WTC11 (cell line): ENCODE measurements at regions not wholly inside any gene's neighbourhood (a gene's known extent, or its start where the extent isn't known, plus 50 kb on each side); places are given as distances from the start of the nearest gene placed in this dataset.

Experiments used
- ATAC-seq: fragments of 200-7000 bp; cut with Tn5 transposase; 2 replicates; pipeline ENCODE4 v1.10.0; 2021; ENCODE audit warnings: mild to moderate bottlenecking, moderate library complexity
- CTCF ChIA-PET: fragments of 300-600 bp; sonication (Branson Sonifier 250); formaldehyde crosslinking; loops from one replicate; lab custom pipeline; 2021; ENCODE audit warnings: antibody characterized with exemption; lab: Charles Lee
- POLR2A ChIA-PET: fragments of 350-600 bp; sonication (Branson Sonifier 250); formaldehyde crosslinking; loops from one replicate; lab custom pipeline; 2021; ENCODE audit warnings: antibody characterized with exemption; lab: Charles Lee
- DNase-seq: peaks from one replicate; pipeline ENCODE4 v3.0.0; 2021; ENCODE audit warnings: low spot score
- H3K27ac Mint-ChIP-seq: 2 replicates; pipeline ENCODE4 v1.8.0; 2021; ENCODE audit warnings: mixed read lengths
- H3K27me3 Mint-ChIP-seq: 2 replicates; pipeline ENCODE4 v1.8.0; 2021; ENCODE audit warnings: low read depth, mild to moderate bottlenecking, moderate library complexity, mixed read lengths
- H3K36me3 Mint-ChIP-seq: 2 replicates; pipeline ENCODE4 v1.8.0; 2021; ENCODE audit warnings: mixed read lengths
- H3K4me1 Mint-ChIP-seq: 2 replicates; pipeline ENCODE4 v1.8.0; 2022; ENCODE audit warnings: mixed read lengths
- H3K4me3 Mint-ChIP-seq: 2 replicates; pipeline ENCODE4 v1.8.0; 2021; ENCODE audit warnings: mild to moderate bottlenecking, moderate library complexity, mixed read lengths
- H3K9me3 Mint-ChIP-seq: 2 replicates; pipeline ENCODE4 v1.8.0; 2021; ENCODE audit warnings: mixed read lengths
- ETV6 ChIP-seq: sonication (generic); formaldehyde crosslinking; IDR thresholded peaks from 2 replicates; pipeline ENCODE4 v1.8.1; 2022; ENCODE audit warnings: mild to moderate bottlenecking, missing genetic modification reagents
- HMGA2 ChIP-seq: fragments of 250-450 bp; sonication (Bioruptor Pico); IDR thresholded peaks from 2 replicates; pipeline ENCODE4 v1.4.0; 2021; ENCODE audit warnings: mild to moderate bottlenecking, moderate library complexity
- MAX ChIP-seq: sonication (generic); formaldehyde crosslinking; IDR thresholded peaks from 2 replicates; pipeline ENCODE4 v1.8.0; 2022; ENCODE audit warnings: mild to moderate bottlenecking, missing genetic modification reagents
- SOX15 ChIP-seq: fragments of 250-450 bp; sonication (Bioruptor Pico); IDR thresholded peaks from 2 replicates; pipeline ENCODE4 v1.9.0; 2021; ENCODE audit warnings: mild to moderate bottlenecking
- TEAD4 ChIP-seq: sonication (generic); formaldehyde crosslinking; IDR thresholded peaks from 2 replicates; pipeline ENCODE4 v1.8.0; 2022; ENCODE audit warnings: mild to moderate bottlenecking, missing genetic modification reagents
- ZBTB43 ChIP-seq: sonication (generic); formaldehyde crosslinking; IDR thresholded peaks from 2 replicates; pipeline ENCODE4 v1.8.1; 2023; ENCODE audit warnings: mild to moderate bottlenecking, missing genetic modification reagents
- ZMAT4 ChIP-seq: fragments of 250-450 bp; sonication (Bioruptor Pico); IDR thresholded peaks from 2 replicates; pipeline ENCODE4 v1.9.0; 2021; ENCODE audit warnings: mild to moderate bottlenecking
- ZNF219 ChIP-seq: sonication (generic); formaldehyde crosslinking; IDR thresholded peaks from 2 replicates; pipeline ENCODE4 v1.8.0; 2023; ENCODE audit warnings: missing genetic modification reagents, mild to moderate bottlenecking, borderline replicate concordance
- ZNF671 ChIP-seq: fragments of 250-450 bp; sonication (Bioruptor Pico); IDR thresholded peaks from 2 replicates; pipeline ENCODE4 v1.8.0; 2021; ENCODE audit warnings: mild to moderate bottlenecking
- ZSCAN18 ChIP-seq: fragments of 250-450 bp; sonication (Bioruptor Pico); IDR thresholded peaks from 2 replicates; pipeline ENCODE4 v2.1.2; 2022; ENCODE audit warnings: mild to moderate bottlenecking, moderate library complexity

GRCh38 chr9:6128030-6128429 is 87.6 kb upstream of the IL33 start:
- no peak for TF ChIP-seq ZNF219 (CRISPR knock-in tag)
- DNase-seq (no peak), ATAC-seq (peak; percentile 77)
- Mint-ChIP-seq H3K4me3 (no peak overlapping the region), H3K4me1 (no peaks in the 10 kb centered on the region), H3K36me3 (no peaks in the 10 kb centered on the region), H3K27ac (peak overlapping the region; percentile 31; the same call in 1 of the 2 replicates), H3K27me3 (no peaks in the 10 kb centered on the region), H3K9me3 (no peaks in the 10 kb centered on the region)
- CTCF ChIA-PET: interaction anchor here (0.8 to 1.6 kb wide), 2 partner anchors 21 to 66 kb away, joined by 3 to 7 read pairs; no protein-coding TSS in a partner anchor
- POLR2A ChIA-PET: no interaction called here

- H3K4me3 Mint-ChIP-seq: no peak overlapping the region
- H3K27ac Mint-ChIP-seq: no peak overlapping the region
- CTCF ChIA-PET: no interaction called here
Measured at GRCh38 chr9:6126377-6126776, 89.2 kb upstream of the IL33 start.

GRCh38 chr9:6123416-6123815 is 92.2 kb upstream of the IL33 start:
- Mint-ChIP-seq H3K36me3 (no peaks in the 10 kb centered on the region), H3K9me3 (no peaks in the 10 kb centered on the region), H3K4me1 (no peaks in the 10 kb centered on the region; the same call in 1 of the 2 replicates), H3K4me3 (no peak overlapping the region), H3K27me3 (no peaks in the 10 kb centered on the region), H3K27ac (no peak overlapping the region)
- ChIA-PET CTCF (no interaction called here), POLR2A (no interaction called here)
- no peak for TF ChIP-seq SOX15
- TF ChIP-seq ZMAT4: no peak
- TF ChIP-seq TEAD4: no peak
- DNase-seq (no peak), ATAC-seq (no peak)

More at GRCh38 chr9:6126377-6126776, 89.2 kb upstream of the IL33 start:
- no peaks in the 10 kb centered on the region; the same call in 1 of the 2 replicates for H3K4me1 Mint-ChIP-seq
- H3K36me3 Mint-ChIP-seq: no peaks in the 10 kb centered on the region
- no peaks in the 10 kb centered on the region for H3K27me3 Mint-ChIP-seq
- no peaks in the 10 kb centered on the region for H3K9me3 Mint-ChIP-seq
- peak; percentile 81 for ATAC-seq
- no peak for DNase-seq
- POLR2A ChIA-PET: no interaction called here
- no peak for TF ChIP-seq ETV6 (CRISPR knock-in tag)
- no peak for TF ChIP-seq ZBTB43 (CRISPR knock-in tag)
- no peak for TF ChIP-seq ZMAT4
- no peak for TF ChIP-seq ZSCAN18 (CRISPR knock-in tag)
- TF ChIP-seq MAX (CRISPR knock-in tag): no peak

- Mint-ChIP-seq H3K27me3 (no peaks in the 10 kb centered on the region), H3K4me1 (no peaks in the 10 kb centered on the region; the same call in 1 of the 2 replicates), H3K9me3 (no peaks in the 10 kb centered on the region), H3K36me3 (no peaks in the 10 kb centered on the region), H3K27ac (no peak overlapping the region), H3K4me3 (no peak overlapping the region)
- no peak for ATAC-seq
- DNase-seq: no peak
- ChIA-PET POLR2A (no interaction called here), CTCF (interaction anchor here (1.5 kb wide), 1 partner anchor 15 kb away, joined by 3 read pairs; no protein-coding TSS in a partner anchor)
- TF ChIP-seq HMGA2 (CRISPR knock-in tag): no peak
Measured at GRCh38 chr9:6121707-6122106, 93.9 kb upstream of the IL33 start.

GRCh38 chr9:6114424-6114823 is 99.0 kb upstream of the RANBP6 start:
- H3K4me1 Mint-ChIP-seq: no peaks in the 10 kb centered on the region
- peaks cover 7% of the 10 kb centered on the region for H3K9me3 Mint-ChIP-seq

More at GRCh38 chr9:6114424-6114823, 99.0 kb upstream of the RANBP6 start:
- CTCF ChIA-PET: interaction anchor here (1.1 to 1.2 kb wide), 2 partner anchors 60 to 80 kb away, joined by 3 to 5 read pairs; no protein-coding TSS in a partner anchor
- no peak for ATAC-seq
- no peak for TF ChIP-seq ZNF671 (CRISPR knock-in tag)
- Mint-ChIP-seq H3K27ac (no peak overlapping the region), H3K4me3 (no peak overlapping the region), H3K27me3 (no peaks in the 10 kb centered on the region), H3K36me3 (peaks cover 3% of the 10 kb centered on the region; the same call in 1 of the 2 replicates)
- POLR2A ChIA-PET: no interaction called here
- no peak for DNase-seq
